ENCODE measurements at regions not wholly inside any gene's neighbourhood (a gene's known extent, or its start where the extent isn't known, plus 50 kb on each side); places are given as distances from the start of the nearest gene placed in this dataset.

GRCh38 chr4:167906851-167907250 is 185.5 kb upstream of the ANXA10 start:
- ChIA-PET POLR2A (interaction anchor here (0.5 kb wide), 1 partner anchor 345 kb away, joined by 3 read pairs; no protein-coding TSS in a partner anchor), CTCF (no interaction called here), SMC1A (ENCODE audit: uncharacterized antibody, unreplicated experiment) (interaction anchor here (0.6 kb wide), 1 partner anchor 314 kb away, joined by 3 read pairs; no protein-coding TSS in a partner anchor), RAD21 (ENCODE audit: unreplicated experiment) (no interaction called here)
- Histone ChIP-seq H3K79me2 (ENCODE audit: control insufficient read depth, insufficient read depth, low read length) (no peaks in the 10 kb centered on the region), H3K9me3 (replicated peaks; ENCODE audit: control insufficient read depth, insufficient read depth, low read length) (no peaks in the 10 kb centered on the region), H2AFZ (ENCODE audit: control insufficient read depth, low read depth, low read length) (no peak overlapping the region), H3K4me2 (ENCODE audit: control insufficient read depth, insufficient read depth) (no peak overlapping the region), H3K36me3 (ENCODE audit: control insufficient read depth in 2 of 2, insufficient read depth in 2 of 2, low read length in 1 of 2) (no peaks in the 10 kb centered on the region), H3K27me3 (replicated peaks in 1 of 2; ENCODE audit: control insufficient read depth in 2 of 2, insufficient read depth in 2 of 2, low read length in 1 of 2) (no peaks in the 10 kb centered on the region), H3K9ac (ENCODE audit: control insufficient read depth, insufficient read depth, low read length) (no peak overlapping the region), H3K27ac (ENCODE audit: control insufficient read depth, insufficient read depth) (no peak overlapping the region), H3K4me1 (ENCODE audit: control insufficient read depth, insufficient read depth, low read length) (no peaks in the 10 kb centered on the region), H4K20me1 (ENCODE audit: control insufficient read depth, insufficient read depth) (no peaks in the 10 kb centered on the region), H3K4me3 (no peak overlapping the region)
- no TSS peak for BruUV-seq (replicated peaks)
- WGBS (ENCODE audit: insufficient coverage, insufficient replicate concordance, low lambda C conversion rate, missing lambda C conversion rate) = 0% methylated on average over 1 of the region's 1 CpG
- in situ Hi-C loops (cut with MboI) = no loop called here
- DNase-seq (ENCODE audit: low read depth, low spot score) = no peak
- no peak for FAIRE-seq
- TF ChIP-seq CBX5 (IDR thresholded peaks at IDR 0.05; ENCODE audit: low read depth) (no peak), ZSCAN29 (IDR thresholded peaks at IDR 0.05) (no peak), HSF1 (IDR thresholded peaks at IDR 0.05; ENCODE audit: low read depth, low read length) (no peak)
- intact Hi-C loops (cut with micrococcal nuclease; ENCODE audit: unreplicated experiment) = no loop called here
- no peak for ATAC-seq

DNA sequence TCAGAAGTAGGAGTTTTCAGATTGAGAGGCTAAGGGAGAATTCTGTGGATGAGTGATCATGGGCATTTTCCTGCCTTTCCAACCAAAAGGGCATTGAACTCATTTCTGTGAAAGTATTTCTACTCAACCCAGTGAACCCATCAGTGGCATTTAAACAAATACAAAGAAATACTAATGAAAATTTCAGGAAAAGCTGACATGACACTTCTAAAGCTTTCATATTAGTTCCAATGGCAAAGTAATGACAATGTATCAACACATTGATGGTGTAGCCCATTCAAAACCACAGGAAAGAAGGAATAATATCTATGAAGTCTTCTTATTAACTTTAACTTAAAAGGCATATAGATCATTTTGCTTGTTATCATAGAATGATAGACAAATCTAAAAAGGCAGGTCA is 183.5 kb upstream of the ANXA10 start:
- no peak overlapping the region for H2AFZ ChIP-seq (ENCODE audit: control insufficient read depth, low read depth, low read length)
- no peak overlapping the region for H3K27ac ChIP-seq (ENCODE audit: control insufficient read depth, insufficient read depth)
- CTCF ChIA-PET = no interaction called here
- H3K4me2 ChIP-seq (ENCODE audit: control insufficient read depth, insufficient read depth) = no peak overlapping the region
- no peak overlapping the region for H3K4me3 ChIP-seq
- intact Hi-C loops (cut with micrococcal nuclease; ENCODE audit: unreplicated experiment) (no loop called here), in situ Hi-C loops (cut with MboI) (no loop called here)
- FAIRE-seq (no peak), ATAC-seq (no peak), DNase-seq (ENCODE audit: low read depth, low spot score) (no peak)
- POLR2A ChIA-PET = no interaction called here
- RAD21 ChIA-PET (ENCODE audit: unreplicated experiment) = no interaction called here
- SMC1A ChIA-PET (ENCODE audit: uncharacterized antibody, unreplicated experiment) = no interaction called here
- H3K4me1 ChIP-seq (ENCODE audit: control insufficient read depth, insufficient read depth, low read length) = no peaks in the 10 kb centered on the region
- no peaks in the 10 kb centered on the region for H3K79me2 ChIP-seq (ENCODE audit: control insufficient read depth, insufficient read depth, low read length)
- no peaks in the 10 kb centered on the region for H3K9me3 ChIP-seq (replicated peaks; ENCODE audit: control insufficient read depth, insufficient read depth, low read length)
- BruUV-seq (replicated peaks) = no TSS peak
- H3K9ac ChIP-seq (ENCODE audit: control insufficient read depth, insufficient read depth, low read length) = no peak overlapping the region
- no peaks in the 10 kb centered on the region for H3K27me3 ChIP-seq (replicated peaks in 1 of 2; ENCODE audit: control insufficient read depth in 2 of 2, insufficient read depth in 2 of 2, low read length in 1 of 2)
- no peaks in the 10 kb centered on the region for H3K36me3 ChIP-seq (ENCODE audit: control insufficient read depth in 2 of 2, insufficient read depth in 2 of 2, low read length in 1 of 2)
- H4K20me1 ChIP-seq (ENCODE audit: control insufficient read depth, insufficient read depth) = no peaks in the 10 kb centered on the region
- no peak for TF ChIP-seq TCF3 (IDR thresholded peaks at IDR 0.05; ENCODE audit: borderline replicate concordance, insufficient read depth, low read depth, low read length)
- TF ChIP-seq HDGF (IDR thresholded peaks at IDR 0.05) = no peak
- TF ChIP-seq TARDBP (IDR thresholded peaks at IDR 0.05; ENCODE audit: borderline replicate concordance) = no peak
- no peak for TF ChIP-seq KLF5 (IDR thresholded peaks at IDR 0.05; ENCODE audit: partially characterized antibody)
- TF ChIP-seq FOS (IDR thresholded peaks at IDR 0.05; ENCODE audit: borderline replicate concordance, extremely low read depth, insufficient read length) = no peak
- TF ChIP-seq CHD4 (IDR thresholded peaks at IDR 0.05) = no peak
- TF ChIP-seq, protein P1, sequence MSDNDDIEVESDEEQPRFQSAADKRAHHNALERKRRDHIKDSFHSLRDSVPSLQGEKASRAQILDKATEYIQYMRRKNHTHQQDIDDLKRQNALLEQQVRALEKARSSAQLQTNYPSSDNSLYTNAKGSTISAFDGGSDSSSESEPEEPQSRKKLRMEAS (IDR thresholded peaks at IDR 0.05; ENCODE audit: low read depth, low read length) = no peak
- TF ChIP-seq ASH2L (IDR thresholded peaks at IDR 0.05; ENCODE audit: borderline replicate concordance, low read depth) = no peak
- TF ChIP-seq IKZF1 (conservative IDR thresholded peaks at IDR 0.05) = no peak
- TF ChIP-seq NFXL1 (IDR thresholded peaks at IDR 0.05; ENCODE audit: borderline replicate concordance) = no peak
- no peak for TF ChIP-seq CEBPB (IDR thresholded peaks at IDR 0.05; ENCODE audit: borderline replicate concordance in 1 of 2, low read depth in 2 of 2, low read length in 2 of 2)
- TF ChIP-seq RCOR1 (conservative IDR thresholded peaks at IDR 0.05; ENCODE audit: low read depth, low read length) = no peak
- no peak for TF ChIP-seq CEBPZ (IDR thresholded peaks at IDR 0.05; ENCODE audit: low read depth, low read length)

All from GM12878 (cell line).